ENCODE measurements at regions not wholly inside any gene's neighbourhood (a gene's known extent, or its start where the extent isn't known, plus 50 kb on each side); places are given as distances from the start of the nearest gene placed in this dataset.

DNA sequence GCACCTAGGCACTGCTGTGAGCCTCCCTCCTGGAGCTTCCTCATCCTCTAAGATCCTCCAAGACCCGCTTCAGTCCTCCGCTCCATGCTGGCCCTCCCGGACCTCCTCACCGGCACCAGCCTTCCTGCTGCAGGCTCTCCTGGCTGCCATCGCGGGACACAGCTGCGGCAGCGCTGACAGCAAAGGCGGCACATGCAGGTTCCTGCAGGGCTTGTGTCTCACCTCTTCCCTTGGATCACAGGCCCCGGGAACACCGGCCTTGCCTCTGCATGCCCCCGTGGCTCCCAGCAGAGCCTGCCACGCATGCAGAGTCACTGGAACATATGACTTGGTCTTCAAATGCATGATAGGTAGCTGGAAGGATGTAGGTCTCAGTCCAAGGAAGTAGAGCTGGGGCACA is 67.2 kb downstream of the PTGR3 start:
- no peak for TF ChIP-seq CTCF (conservative IDR thresholded peaks at IDR 0.05)
- no peak for TF ChIP-seq ZFX (IDR thresholded peaks at IDR 0.05)
